ENCODE measurements at regions not wholly inside any gene's neighbourhood (a gene's known extent, or its start where the extent isn't known, plus 50 kb on each side); places are given as distances from the start of the nearest gene placed in this dataset.

GRCh38 chr14:28163233-28163632, 603.4 kb upstream of the FOXG1 start:
- TF ChIP-seq SP1 (IDR thresholded peaks at IDR 0.05) = no peak
- TF ChIP-seq FOXA1 (IDR thresholded peaks at IDR 0.05) = no peak
- TF ChIP-seq FOXM1 (IDR thresholded peaks at IDR 0.05; ENCODE audit: borderline replicate concordance) = no peak
- no peak for TF ChIP-seq NFRKB (IDR thresholded peaks at IDR 0.05)
- TF ChIP-seq HDGF (IDR thresholded peaks at IDR 0.05; ENCODE audit: borderline replicate concordance) = no peak
- no peak for TF ChIP-seq ARNT (IDR thresholded peaks at IDR 0.05)
- TF ChIP-seq LEF1 (IDR thresholded peaks at IDR 0.05; ENCODE audit: borderline replicate concordance) = no peak
- no peak for TF ChIP-seq CTBP1 (IDR thresholded peaks at IDR 0.05; ENCODE audit: borderline replicate concordance)

Data from HEK293T (cell line).